ENCODE measurements at regions not wholly inside any gene's neighbourhood (a gene's known extent, or its start where the extent isn't known, plus 50 kb on each side); places are given as distances from the start of the nearest gene placed in this dataset.
"Not testable (repeated sequence)": the region's sequence is repeated elsewhere in the genome, so short reads cannot be mapped to it uniquely, and the experiment has no call there.

GRCh38 chr4:103842076-103842475 lies 122.3 kb upstream of the TACR3 start:
- DNase-seq, result no peak

- DNase-seq, result not testable (repeated sequence)
Measured at GRCh38 chr4:103810308-103810707, 90.5 kb upstream of the TACR3 start.

- no peak for DNase-seq
Measured at GRCh38 chr4:103802766-103803165, 83.0 kb upstream of the TACR3 start.

GRCh38 chr4:103787057-103787456 lies 67.3 kb upstream of the TACR3 start:
- DNase-seq, result no peak

GRCh38 chr4:103786593-103786992 lies 66.8 kb upstream of the TACR3 start:
- no peak for DNase-seq

- no peak for DNase-seq
Measured at GRCh38 chr4:103786014-103786413, 66.2 kb upstream of the TACR3 start.

- no peak for DNase-seq
Measured at GRCh38 chr4:103778221-103778620, 58.4 kb upstream of the TACR3 start.

- no peak for DNase-seq
Measured at GRCh38 chr4:103774326-103774825, 54.6 kb upstream of the TACR3 start.

GRCh38 chr4:103773691-103774231 lies 54.0 kb upstream of the TACR3 start:
- no peak for DNase-seq

Data from inflammatory macrophage treated with lipopolysaccharide for 1 hour (primary cell).